Calu3 (cell line): ENCODE measurements at regions not wholly inside any gene's neighbourhood (a gene's known extent, or its start where the extent isn't known, plus 50 kb on each side); places are given as distances from the start of the nearest gene placed in this dataset.

Source experiments
- BruUV-seq: library from RNA; stranded (reverse); fragments of 400-500 nt; replicated peaks from 2 replicates; lab custom pipeline; 2021; lab: Mats Ljungman, UMichigan
- CTCF ChIA-PET: fragments of 300-600 bp; sonication (Branson Sonifier 250); formaldehyde crosslinking; loops from one replicate; lab custom pipeline; 2022; ENCODE audit warnings: antibody characterized with exemption; lab: Charles Lee
- DNase-seq: peaks from one replicate; pipeline ENCODE4 v3.0.0; 2022
- H3K27ac Mint-ChIP-seq: one replicate; pipeline ENCODE4 v1.8.0; 2022; ENCODE audit warnings: mixed read lengths; ENCODE audit not compliant: unreplicated experiment
- H3K27me3 Mint-ChIP-seq: one replicate; pipeline ENCODE4 v1.8.0; 2022; ENCODE audit warnings: mixed read lengths; ENCODE audit not compliant: unreplicated experiment
- H3K36me3 Mint-ChIP-seq: one replicate; pipeline ENCODE4 v1.8.0; 2022; ENCODE audit warnings: mild to moderate bottlenecking, moderate library complexity, mixed read lengths; ENCODE audit not compliant: insufficient read depth, unreplicated experiment
- H3K4me1 Mint-ChIP-seq: one replicate; pipeline ENCODE4 v1.8.0; 2022; ENCODE audit warnings: mild to moderate bottlenecking, low read depth, mixed read lengths; ENCODE audit not compliant: unreplicated experiment
- H3K4me3 Mint-ChIP-seq: one replicate; pipeline ENCODE4 v1.8.0; 2022; ENCODE audit warnings: mild to moderate bottlenecking, low read depth, moderate library complexity, mixed read lengths; ENCODE audit not compliant: unreplicated experiment
- H3K9me3 Mint-ChIP-seq: one replicate; pipeline ENCODE4 v1.8.0; 2022; ENCODE audit warnings: low read depth, mixed read lengths; ENCODE audit not compliant: unreplicated experiment
- CTCF ChIP-seq: fragments of 200-600 bp; IDR thresholded peaks from one replicate; pipeline ENCODE4 v1.8.0; 2022; ENCODE audit warnings: antibody characterized with exemption; ENCODE audit not compliant: unreplicated experiment
- intact Hi-C: fragments of 100-400 bp; cut with micrococcal nuclease; formaldehyde crosslinking; loops from one replicate; pipeline ENCODE4 v1.10.0; 2022; ENCODE audit not compliant: unreplicated experiment

GRCh38 chr2:78864205-78864604 is 161.3 kb upstream of the REG3G start:
- no peak for DNase-seq
- Mint-ChIP-seq H3K36me3 (no peaks in the 10 kb centered on the region), H3K9me3 (peaks cover 15% of the 10 kb centered on the region), H3K4me1 (no peaks in the 10 kb centered on the region), H3K27me3 (no peaks in the 10 kb centered on the region), H3K4me3 (no peak overlapping the region), H3K27ac (no peak overlapping the region)
- no peak for TF ChIP-seq CTCF
- BruUV-seq = no TSS peak
- CTCF ChIA-PET = no interaction called here
- intact Hi-C loops = no loop called here

DNA sequence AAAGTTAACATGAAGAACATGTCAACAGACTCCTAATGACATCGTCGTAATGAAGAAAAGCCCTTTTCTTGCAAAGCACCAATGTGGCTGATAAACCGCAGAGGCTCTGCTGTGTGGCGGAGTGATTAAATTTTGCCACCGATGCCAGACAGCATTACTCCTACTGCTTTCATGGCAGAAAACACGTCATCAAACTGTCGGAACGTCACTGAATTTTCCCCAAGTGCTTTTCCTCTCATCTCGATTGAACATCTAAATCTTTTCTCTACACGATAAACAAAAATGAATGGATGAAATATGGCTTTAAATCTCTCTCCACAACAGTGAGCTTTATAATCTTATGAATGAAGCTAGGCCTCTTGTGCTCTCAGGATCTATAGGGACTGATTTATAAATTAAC is 159.8 kb upstream of the REG3G start:
- CTCF ChIA-PET = no interaction called here
- Mint-ChIP-seq H3K4me3 (no peak overlapping the region), H3K27me3 (no peaks in the 10 kb centered on the region), H3K4me1 (no peaks in the 10 kb centered on the region), H3K36me3 (no peaks in the 10 kb centered on the region), H3K9me3 (peaks cover 16% of the 10 kb centered on the region), H3K27ac (no peak overlapping the region)
- no peak for DNase-seq
- no TSS peak for BruUV-seq
- no peak for TF ChIP-seq CTCF
- intact Hi-C loops = no loop called here

- Mint-ChIP-seq H3K27ac (no peak overlapping the region), H3K4me3 (no peak overlapping the region), H3K27me3 (no peaks in the 10 kb centered on the region), H3K9me3 (peaks cover 16% of the 10 kb centered on the region), H3K36me3 (no peaks in the 10 kb centered on the region), H3K4me1 (no peaks in the 10 kb centered on the region)
- DNase-seq = no peak
- no TSS peak for BruUV-seq
- TF ChIP-seq CTCF = no peak
- CTCF ChIA-PET = no interaction called here
- intact Hi-C loops = no loop called here
Measured at GRCh38 chr2:78870343-78870967, 155.0 kb upstream of the REG3G start.

GRCh38 chr2:78873526-78873925 is 152.0 kb upstream of the REG3G start:
- TF ChIP-seq CTCF = no peak
- H3K4me1 Mint-ChIP-seq = no peaks in the 10 kb centered on the region
- DNase-seq = no peak
- H3K36me3 Mint-ChIP-seq = no peaks in the 10 kb centered on the region
- BruUV-seq = no TSS peak
- H3K9me3 Mint-ChIP-seq = peaks cover 15% of the 10 kb centered on the region
- CTCF ChIA-PET = no interaction called here
- intact Hi-C loops = no loop called here
- no peak overlapping the region for H3K4me3 Mint-ChIP-seq
- H3K27ac Mint-ChIP-seq = no peak overlapping the region
- H3K27me3 Mint-ChIP-seq = no peaks in the 10 kb centered on the region
